SK-N-SH (cell line): ENCODE measurements at regions not wholly inside any gene's neighbourhood (a gene's known extent, or its start where the extent isn't known, plus 50 kb on each side); places are given as distances from the start of the nearest gene placed in this dataset.

Experiments used
- CTCF ChIA-PET: fragments of 300-600, 350-600 bp; formaldehyde crosslinking; extraction: SDS; loops from one replicate; lab custom pipeline; 2021; lab: Yijun Ruan, JAX
- POLR2A ChIA-PET: fragments of 350-600 bp; sonication (Branson Sonifier 250); formaldehyde crosslinking; extraction: SDS; loops from one replicate; lab custom pipeline; 2020; ENCODE audit warnings: antibody characterized with exemption, inconsistent platforms; lab: Yijun Ruan, JAX
- DNase-seq: peaks from one replicate; pipeline ENCODE4 v3.0.0; 2012
- H2AFZ ChIP-seq: fragments of 200-600 bp; sonication (generic); 2 replicates; pipeline ENCODE4 v1.8.1; 2016; ENCODE audit warnings: antibody characterized with exemption, mild to moderate bottlenecking, low read depth
- H3F3A ChIP-seq: fragments of 200-600 bp; sonication (generic); replicated peaks from 2 replicates; pipeline ENCODE3; 2016; ENCODE audit warnings: antibody characterized with exemption, mild to moderate bottlenecking; ENCODE audit not compliant: insufficient read depth
- H3K27ac ChIP-seq, 2 experiments: fragments of 200-500 bp in 1 of 2; fragments of 200-600 bp in 1 of 2; sonication (Bioruptor generic) in 1 of 2; sonication (generic), shearing (Covaris generic) in 1 of 2; 2 replicates each; pipeline versions ENCODE4 v1.5.1 to v1.6.1; 2014 to 2016; ENCODE audit warnings: low read depth in 2 of 2, inconsistent platforms in 1 of 2, low read length in 1 of 2, mild to moderate bottlenecking in 1 of 2, mixed read lengths in 1 of 2
- H3K27me3 ChIP-seq: fragments of 200-600 bp; sonication (generic), shearing (Covaris generic); 2 replicates; pipeline ENCODE4 v1.6.1; 2016; ENCODE audit warnings: mixed run types; ENCODE audit not compliant: insufficient read depth
- H3K36me3 ChIP-seq, 2 experiments: fragments of 200-500 bp in 1 of 2; fragments of 200-600 bp in 1 of 2; sonication (Bioruptor generic) in 1 of 2; sonication (generic) in 1 of 2; replicated peaks in 1 of 2; 2 replicates each; pipeline versions ENCODE3 to v1.5.1; 2014 to 2016; ENCODE audit warnings: low read length in 1 of 2, mild to moderate bottlenecking in 1 of 2; ENCODE audit not compliant: insufficient read depth in 2 of 2, control insufficient read depth in 1 of 2
- H3K4me1 ChIP-seq, 2 experiments: fragments of 200-500 bp in 1 of 2; fragments of 200-600 bp in 1 of 2; sonication (Bioruptor generic) in 1 of 2; sonication (generic), shearing (Covaris generic) in 1 of 2; 2 replicates each; pipeline versions ENCODE4 v1.5.1 to v1.6.1; 2014 to 2016; ENCODE audit warnings: low read depth in 1 of 2, low read length in 1 of 2, mixed run types in 1 of 2; ENCODE audit not compliant: insufficient read depth in 2 of 2, control insufficient read depth in 1 of 2
- H3K4me2 ChIP-seq: fragments of 200-600 bp; sonication (generic), shearing (Covaris generic); 2 replicates; pipeline ENCODE4 v1.6.1; 2017; ENCODE audit warnings: mixed run types
- H3K4me3 ChIP-seq, 2 experiments: fragments of 200-500 bp in 1 of 2; fragments of 200-600 bp in 1 of 2; sonication (Bioruptor generic) in 1 of 2; sonication (generic), shearing (Covaris generic) in 1 of 2; 2 replicates each; pipeline versions ENCODE4 v1.5.1 to v1.8.1; 2014 to 2016; ENCODE audit warnings: low read depth in 2 of 2, inconsistent platforms in 1 of 2, low read length in 1 of 2, mild to moderate bottlenecking in 1 of 2, mixed read lengths in 1 of 2, moderate library complexity in 1 of 2
- H3K79me2 ChIP-seq: fragments of 200-600 bp; sonication (generic); 2 replicates; pipeline ENCODE4 v1.8.1; 2017; ENCODE audit warnings: mild to moderate bottlenecking; ENCODE audit not compliant: insufficient read depth
- H3K9ac ChIP-seq: fragments of 200-600 bp; sonication (generic); 2 replicates; pipeline ENCODE4 v1.6.1; 2017; ENCODE audit warnings: mixed run types
- H3K9me2 ChIP-seq: fragments of 200-600 bp; sonication (generic); 2 replicates; pipeline ENCODE4 v1.6.1; 2017; ENCODE audit warnings: mixed run types
- H3K9me3 ChIP-seq: fragments of 200-600 bp; sonication (generic); 2 replicates; pipeline ENCODE4 v1.6.1; 2017; ENCODE audit warnings: mixed run types, mild to moderate bottlenecking, moderate library complexity
- H4K20me1 ChIP-seq: fragments of 200-600 bp; sonication (generic); 2 replicates; pipeline ENCODE4 v1.6.1; 2017; ENCODE audit warnings: mild to moderate bottlenecking, mixed run types; ENCODE audit not compliant: insufficient read depth
- ELF1 ChIP-seq: IDR thresholded peaks from 2 replicates; pipeline ENCODE4 v1.4.0; 2012
- EP300 ChIP-seq, 2 experiments: IDR thresholded peaks; 2 replicates each; pipeline versions ENCODE4 v1.4.0 to v1.6.1; 2012; ENCODE audit warnings: borderline replicate concordance in 1 of 2, low read depth in 1 of 2, low read length in 1 of 2
- EZH2phosphoT487 ChIP-seq: fragments of 200-600 bp; sonication (generic); IDR thresholded peaks from 2 replicates; pipeline ENCODE4 v1.6.1; 2017; ENCODE audit warnings: low read depth, mixed run types, mild to moderate bottlenecking, antibody characterized with exemption, moderate library complexity, borderline replicate concordance
- FOSL2 ChIP-seq: IDR thresholded peaks from 2 replicates; pipeline ENCODE4 v1.4.0; 2012; ENCODE audit warnings: low read depth, mild to moderate bottlenecking, moderate library complexity, borderline replicate concordance
- GABPA ChIP-seq: IDR thresholded peaks from 2 replicates; pipeline ENCODE4 v1.4.0; 2012; ENCODE audit warnings: low read depth, mild to moderate bottlenecking
- GATA2 ChIP-seq: sonication (generic); formaldehyde crosslinking; IDR thresholded peaks from 2 replicates; pipeline ENCODE4 v1.5.0; 2020; ENCODE audit warnings: mild to moderate bottlenecking, missing genetic modification reagents
- JUND ChIP-seq: IDR thresholded peaks from 2 replicates; pipeline ENCODE4 v1.4.0; 2012
- NFIC ChIP-seq: IDR thresholded peaks from 2 replicates; pipeline ENCODE4 v1.4.0; 2012; ENCODE audit warnings: borderline replicate concordance
- NRF1 ChIP-seq: IDR thresholded peaks from 2 replicates; pipeline ENCODE4 v1.6.1; 2012; ENCODE audit warnings: low read depth, mild to moderate bottlenecking, low read length
- RAD21 ChIP-seq: IDR thresholded peaks from 2 replicates; pipeline ENCODE4 v1.6.1; 2012; ENCODE audit warnings: mild to moderate bottlenecking, low read length
- RCOR1 ChIP-seq: fragments of 150-350 bp; IDR thresholded peaks from 2 replicates; pipeline ENCODE4 v1.6.1; 2017; ENCODE audit warnings: antibody characterized with exemption, low read length
- RXRA ChIP-seq: IDR thresholded peaks from 2 replicates; pipeline ENCODE4 v1.4.0; 2012; ENCODE audit warnings: low read depth, mild to moderate bottlenecking, borderline replicate concordance
- SMC3 ChIP-seq: IDR thresholded peaks from 2 replicates; pipeline ENCODE4 v1.6.1; 2012; ENCODE audit warnings: low read depth, low read length, improper control_type of control experiment
- TAF1 ChIP-seq: IDR thresholded peaks from 2 replicates; pipeline ENCODE4 v1.6.1; 2012; ENCODE audit warnings: low read depth, mild to moderate bottlenecking, low read length, moderate library complexity, borderline replicate concordance
- YY1 ChIP-seq: IDR thresholded peaks from 2 replicates; pipeline ENCODE4 v1.4.0; 2012; ENCODE audit warnings: low read depth, mild to moderate bottlenecking
- WGBS: methylation state at CpG from one replicate; pipeline ENCODE4 v1.1.6; 2017; ENCODE audit warnings: low lambda C conversion rate; 5-methylcytosine and 5-hydroxymethylcytosine counted together
- TF ChIP-seq, protein P1 (sequence below): IDR thresholded peaks from 2 replicates; pipeline ENCODE4 v1.6.1; 2012; ENCODE audit warnings: mild to moderate bottlenecking, low read depth, low read length, moderate library complexity
- TF ChIP-seq, protein P2 (sequence below): fragments of 150-350 bp; IDR thresholded peaks from 2 replicates; pipeline ENCODE4 v1.6.1; 2017; ENCODE audit warnings: antibody characterized with exemption, low read length, low read depth, borderline replicate concordance
- TF ChIP-seq, protein P3 (sequence below): IDR thresholded peaks from 2 replicates; pipeline ENCODE4 v1.4.0; 2012; ENCODE audit warnings: low read depth, borderline replicate concordance

DNA sequence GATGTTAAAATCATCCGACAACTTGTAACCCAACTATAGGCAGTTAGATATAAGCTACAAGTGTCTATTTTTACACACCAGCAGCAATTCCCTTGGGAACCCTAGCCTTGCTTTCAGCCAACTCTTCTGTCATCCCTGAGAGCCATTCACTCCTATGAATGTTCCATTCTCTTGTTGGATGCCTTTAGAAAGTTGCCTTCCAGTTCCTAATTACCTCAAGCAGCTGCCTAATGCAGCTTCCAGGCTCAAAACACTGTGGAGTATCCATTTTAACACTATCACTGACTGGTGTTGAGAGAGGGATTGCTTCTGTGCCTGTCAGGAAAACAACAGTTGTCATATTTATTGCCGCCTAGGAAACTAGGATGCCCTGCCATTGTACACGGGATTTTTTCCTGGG is 402.0 kb upstream of the ACVR2A start:
- ChIA-PET POLR2A (no interaction called here), CTCF (no interaction called here)
- WGBS: 62% methylated on average over 3 of the region's 3 CpGs
- H4K20me1 ChIP-seq: no peaks in the 10 kb centered on the region
- H3K9ac ChIP-seq: no peak overlapping the region
- no peaks in the 10 kb centered on the region for H3K79me2 ChIP-seq
- no peaks in the 10 kb centered on the region for H3F3A ChIP-seq
- no peaks in the 10 kb centered on the region for H3K4me1 ChIP-seq
- H2AFZ ChIP-seq: no peak overlapping the region
- H3K9me3 ChIP-seq: no peaks in the 10 kb centered on the region
- no peaks in the 10 kb centered on the region for H3K9me2 ChIP-seq
- no peak overlapping the region for H3K4me2 ChIP-seq
- no peaks in the 10 kb centered on the region for H3K36me3 ChIP-seq
- no peak overlapping the region for H3K27ac ChIP-seq
- DNase-seq: no peak
- H3K4me3 ChIP-seq: no peak overlapping the region
- TF ChIP-seq YY1 (no peak), TAF1 (no peak), NFIC (no peak), RXRA (no peak), ELF1 (no peak), RAD21 (no peak), FOSL2 (no peak), JUND (no peak), NRF1 (no peak), GABPA (no peak), EP300 (IDR thresholded peaks at IDR 0.05; ENCODE audit: borderline replicate concordance in 1 of 2, low read depth in 1 of 2, low read length in 1 of 2) (no peak), RCOR1 (no peak), SMC3 (no peak), EZH2phosphoT487 (no peak), GATA2 (CRISPR knock-in tag) (no peak)
- TF ChIP-seq, protein P1, sequence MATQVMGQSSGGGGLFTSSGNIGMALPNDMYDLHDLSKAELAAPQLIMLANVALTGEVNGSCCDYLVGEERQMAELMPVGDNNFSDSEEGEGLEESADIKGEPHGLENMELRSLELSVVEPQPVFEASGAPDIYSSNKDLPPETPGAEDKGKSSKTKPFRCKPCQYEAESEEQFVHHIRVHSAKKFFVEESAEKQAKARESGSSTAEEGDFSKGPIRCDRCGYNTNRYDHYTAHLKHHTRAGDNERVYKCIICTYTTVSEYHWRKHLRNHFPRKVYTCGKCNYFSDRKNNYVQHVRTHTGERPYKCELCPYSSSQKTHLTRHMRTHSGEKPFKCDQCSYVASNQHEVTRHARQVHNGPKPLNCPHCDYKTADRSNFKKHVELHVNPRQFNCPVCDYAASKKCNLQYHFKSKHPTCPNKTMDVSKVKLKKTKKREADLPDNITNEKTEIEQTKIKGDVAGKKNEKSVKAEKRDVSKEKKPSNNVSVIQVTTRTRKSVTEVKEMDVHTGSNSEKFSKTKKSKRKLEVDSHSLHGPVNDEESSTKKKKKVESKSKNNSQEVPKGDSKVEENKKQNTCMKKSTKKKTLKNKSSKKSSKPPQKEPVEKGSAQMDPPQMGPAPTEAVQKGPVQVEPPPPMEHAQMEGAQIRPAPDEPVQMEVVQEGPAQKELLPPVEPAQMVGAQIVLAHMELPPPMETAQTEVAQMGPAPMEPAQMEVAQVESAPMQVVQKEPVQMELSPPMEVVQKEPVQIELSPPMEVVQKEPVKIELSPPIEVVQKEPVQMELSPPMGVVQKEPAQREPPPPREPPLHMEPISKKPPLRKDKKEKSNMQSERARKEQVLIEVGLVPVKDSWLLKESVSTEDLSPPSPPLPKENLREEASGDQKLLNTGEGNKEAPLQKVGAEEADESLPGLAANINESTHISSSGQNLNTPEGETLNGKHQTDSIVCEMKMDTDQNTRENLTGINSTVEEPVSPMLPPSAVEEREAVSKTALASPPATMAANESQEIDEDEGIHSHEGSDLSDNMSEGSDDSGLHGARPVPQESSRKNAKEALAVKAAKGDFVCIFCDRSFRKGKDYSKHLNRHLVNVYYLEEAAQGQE: no peak
- TF ChIP-seq, protein P2, sequence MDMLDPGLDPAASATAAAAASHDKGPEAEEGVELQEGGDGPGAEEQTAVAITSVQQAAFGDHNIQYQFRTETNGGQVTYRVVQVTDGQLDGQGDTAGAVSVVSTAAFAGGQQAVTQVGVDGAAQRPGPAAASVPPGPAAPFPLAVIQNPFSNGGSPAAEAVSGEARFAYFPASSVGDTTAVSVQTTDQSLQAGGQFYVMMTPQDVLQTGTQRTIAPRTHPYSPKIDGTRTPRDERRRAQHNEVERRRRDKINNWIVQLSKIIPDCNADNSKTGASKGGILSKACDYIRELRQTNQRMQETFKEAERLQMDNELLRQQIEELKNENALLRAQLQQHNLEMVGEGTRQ: no peak
- TF ChIP-seq, protein P3, sequence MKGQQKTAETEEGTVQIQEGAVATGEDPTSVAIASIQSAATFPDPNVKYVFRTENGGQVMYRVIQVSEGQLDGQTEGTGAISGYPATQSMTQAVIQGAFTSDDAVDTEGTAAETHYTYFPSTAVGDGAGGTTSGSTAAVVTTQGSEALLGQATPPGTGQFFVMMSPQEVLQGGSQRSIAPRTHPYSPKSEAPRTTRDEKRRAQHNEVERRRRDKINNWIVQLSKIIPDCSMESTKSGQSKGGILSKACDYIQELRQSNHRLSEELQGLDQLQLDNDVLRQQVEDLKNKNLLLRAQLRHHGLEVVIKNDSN: no peak
- no peaks in the 10 kb centered on the region for H3K27me3 ChIP-seq
